HG02571 (cell line): ENCODE measurements at regions not wholly inside any gene's neighbourhood (a gene's known extent, or its start where the extent isn't known, plus 50 kb on each side); places are given as distances from the start of the nearest gene placed in this dataset.

ENCODE experiments used
- ATAC-seq: cut with Tn5 transposase; IDR thresholded peaks from one replicate; pipeline ENCODE4 v1.9.1; 2021; ENCODE audit warnings: mild to moderate bottlenecking, moderate library complexity; ENCODE audit not compliant: unreplicated experiment

GRCh38 chr4:129532573-129532972 lies 436.6 kb downstream of the C4orf33 start:
- no peak for ATAC-seq

GRCh38 chr4:129543299-129543698 lies 447.3 kb downstream of the C4orf33 start:
- no peak for ATAC-seq

- ATAC-seq, result no peak
Measured at GRCh38 chr4:129545599-129546278, 449.8 kb downstream of the C4orf33 start.

DNA sequence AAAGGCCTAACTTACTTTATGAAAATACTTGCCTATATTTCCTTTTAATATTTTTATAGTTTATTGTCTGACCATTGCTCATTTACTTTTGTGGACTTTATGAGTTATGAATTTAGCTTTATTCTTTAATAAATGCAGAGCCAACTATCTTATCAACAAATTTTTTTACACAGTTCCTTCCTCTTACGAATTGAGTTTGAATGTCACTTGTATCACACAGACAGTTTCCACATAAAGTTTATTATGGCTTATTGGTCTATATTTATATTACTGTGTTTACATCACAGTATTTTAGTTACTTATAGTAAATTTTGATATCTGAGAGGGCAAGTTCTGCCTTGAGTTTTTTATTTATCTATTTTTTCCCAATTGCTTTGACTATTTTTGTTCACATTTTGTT lies 450.6 kb downstream of the C4orf33 start:
- no peak for ATAC-seq

- no peak for ATAC-seq
Measured at GRCh38 chr4:129550281-129550785, 454.4 kb downstream of the C4orf33 start.

- no peak for ATAC-seq
Measured at GRCh38 chr4:129561280-129561679, 465.3 kb downstream of the C4orf33 start.

DNA sequence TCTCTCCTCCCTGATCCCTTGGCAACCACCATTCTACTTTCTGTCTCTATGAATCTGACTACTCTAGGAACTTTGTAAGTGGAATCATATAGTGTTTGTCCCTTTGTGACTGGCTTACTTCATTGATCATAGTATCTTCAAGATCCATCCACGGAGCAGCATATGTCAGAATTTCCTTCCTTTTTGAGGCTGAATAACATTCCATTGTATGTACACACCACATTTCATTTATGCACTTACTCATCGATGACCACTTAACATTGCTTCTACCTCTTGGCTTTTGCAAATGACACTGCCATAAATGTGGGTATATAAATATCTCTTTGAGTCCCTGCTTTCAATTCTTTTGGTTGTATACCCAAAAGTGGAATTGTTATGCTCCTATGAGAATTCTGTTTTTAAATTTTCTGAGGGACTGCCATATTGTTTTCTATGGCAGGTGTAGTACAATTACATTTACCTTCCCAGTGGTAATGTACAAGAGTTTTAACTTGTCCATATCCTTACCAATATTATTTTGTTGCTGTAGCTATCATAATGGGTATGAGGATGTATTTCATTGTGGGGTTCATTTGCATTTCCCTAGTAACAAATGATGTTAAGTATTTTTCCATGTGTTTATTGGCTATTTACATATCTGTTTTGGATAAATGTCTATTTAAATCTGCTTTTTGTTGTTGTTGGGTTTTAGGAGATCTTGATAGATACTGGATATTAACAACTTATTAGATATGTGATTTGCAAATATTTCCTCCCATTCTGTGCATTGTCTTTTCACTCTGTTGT lies 466.1 kb downstream of the C4orf33 start:
- no peak for ATAC-seq

DNA sequence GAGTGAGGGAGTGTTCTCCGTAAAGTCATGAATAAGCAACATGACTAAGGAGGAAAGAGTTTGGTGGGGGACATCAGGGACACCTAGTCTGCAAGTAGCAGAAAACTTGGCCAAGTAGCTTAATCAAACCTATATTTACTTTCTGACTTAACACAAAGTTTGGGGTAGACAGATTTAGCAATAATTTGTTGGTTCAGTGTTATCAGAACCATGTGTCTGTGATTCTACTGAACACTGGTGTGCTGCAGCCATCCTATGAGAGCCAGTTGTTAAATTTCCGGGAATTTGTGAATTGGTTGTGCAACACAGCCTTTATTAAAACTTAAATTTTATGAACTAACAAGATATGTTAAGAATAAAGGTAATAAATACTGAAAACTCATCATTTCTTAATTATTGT lies 469.3 kb downstream of the C4orf33 start:
- no peak for ATAC-seq

- ATAC-seq, result no peak
Measured at GRCh38 chr4:129570326-129570725, 474.4 kb downstream of the C4orf33 start.

GRCh38 chr4:129578336-129578735 lies 482.4 kb downstream of the C4orf33 start:
- ATAC-seq, result no peak

DNA sequence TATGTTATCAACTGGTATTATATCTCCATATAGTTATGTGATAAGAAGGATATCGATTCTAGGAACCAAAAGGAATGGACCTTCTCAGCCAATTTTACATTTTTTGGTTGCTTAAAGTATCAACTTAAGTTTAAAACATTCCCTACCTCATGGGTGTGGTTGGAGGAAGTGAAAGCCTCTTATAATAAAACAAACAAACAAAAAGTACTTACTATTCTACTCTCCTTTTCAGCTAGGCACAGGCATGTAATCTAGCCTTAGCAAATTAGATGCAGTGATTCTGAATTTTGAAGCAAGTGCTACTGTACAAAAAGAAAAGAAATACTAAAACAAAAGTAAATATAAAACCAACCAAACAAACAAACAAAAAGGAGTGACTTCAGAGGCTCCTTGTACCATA lies 485.4 kb downstream of the C4orf33 start:
- ATAC-seq, result no peak

DNA sequence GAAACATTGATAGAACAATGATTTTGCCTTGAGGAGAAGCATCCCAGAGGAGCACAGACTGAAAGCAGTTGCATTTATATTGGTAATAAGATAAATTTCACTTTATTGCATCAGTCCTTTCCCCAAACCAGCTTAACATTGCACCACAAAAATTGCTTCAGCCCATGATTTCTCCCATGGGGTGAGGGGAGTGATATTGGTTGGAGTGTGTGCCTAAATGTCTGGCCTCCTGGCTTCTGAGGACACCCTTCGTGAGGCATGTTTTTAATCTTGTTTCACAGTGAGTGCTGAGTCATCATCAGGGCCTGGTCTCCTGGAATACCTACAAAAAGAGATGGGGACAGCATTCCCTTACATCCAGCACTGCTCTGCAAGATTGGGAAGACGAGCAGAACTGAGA lies 487.9 kb downstream of the C4orf33 start:
- no peak for ATAC-seq

GRCh38 chr4:129598582-129598981 lies 502.6 kb downstream of the C4orf33 start:
- no peak for ATAC-seq

- no peak for ATAC-seq
Measured at GRCh38 chr4:129600898-129601297, 504.9 kb downstream of the C4orf33 start.

DNA sequence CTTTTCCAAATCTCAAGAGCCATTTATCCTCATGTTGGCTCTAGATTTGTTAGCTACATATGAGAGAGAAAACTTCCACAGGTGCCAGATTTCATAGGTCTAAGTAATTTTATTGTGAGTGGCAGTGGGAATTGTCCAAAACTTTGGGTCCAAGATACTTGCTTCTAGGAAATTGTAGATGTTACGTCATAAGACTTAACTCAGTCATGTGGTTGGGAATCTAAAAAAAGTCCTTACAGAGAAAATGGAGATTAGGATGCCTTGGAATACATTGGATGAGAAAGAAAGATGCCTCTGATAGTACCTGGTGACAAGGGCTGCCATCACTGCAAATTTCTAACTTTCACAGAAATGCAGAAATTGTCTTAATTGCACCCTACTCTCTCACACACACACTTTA lies 506.5 kb downstream of the C4orf33 start:
- no peak for ATAC-seq

DNA sequence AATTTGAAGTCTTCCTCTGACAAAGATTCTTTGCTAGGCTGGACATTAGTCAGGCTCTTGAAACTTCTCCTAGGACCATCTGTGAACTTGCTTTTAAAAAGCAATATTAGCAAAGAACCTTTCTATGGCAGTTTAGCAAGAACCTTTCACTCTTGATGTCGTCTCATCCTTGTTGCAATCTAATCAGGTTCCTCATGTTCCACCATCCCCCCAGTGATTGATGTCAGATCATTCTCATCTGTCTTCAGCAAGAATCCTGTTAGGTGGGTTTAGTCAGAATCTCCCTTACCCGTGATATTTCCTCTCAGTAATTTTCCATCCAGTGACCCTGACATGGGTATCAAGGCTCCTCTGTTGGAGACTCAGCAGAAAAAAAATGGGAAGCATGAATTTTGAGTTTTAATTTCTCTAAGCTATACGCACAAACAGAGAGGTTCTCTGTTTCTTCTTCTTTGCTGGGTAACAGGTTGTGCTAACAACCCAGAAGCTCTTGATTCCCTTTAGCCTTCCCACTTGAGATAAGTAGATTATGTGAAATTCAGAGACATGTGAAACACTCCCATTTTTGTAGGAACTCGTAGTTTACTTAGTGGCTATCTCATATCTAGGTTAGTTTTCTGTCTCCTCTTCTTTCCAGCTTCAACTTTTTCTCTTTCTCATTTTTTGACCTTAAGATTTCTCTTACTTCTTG lies 507.4 kb downstream of the C4orf33 start:
- no peak for ATAC-seq

DNA sequence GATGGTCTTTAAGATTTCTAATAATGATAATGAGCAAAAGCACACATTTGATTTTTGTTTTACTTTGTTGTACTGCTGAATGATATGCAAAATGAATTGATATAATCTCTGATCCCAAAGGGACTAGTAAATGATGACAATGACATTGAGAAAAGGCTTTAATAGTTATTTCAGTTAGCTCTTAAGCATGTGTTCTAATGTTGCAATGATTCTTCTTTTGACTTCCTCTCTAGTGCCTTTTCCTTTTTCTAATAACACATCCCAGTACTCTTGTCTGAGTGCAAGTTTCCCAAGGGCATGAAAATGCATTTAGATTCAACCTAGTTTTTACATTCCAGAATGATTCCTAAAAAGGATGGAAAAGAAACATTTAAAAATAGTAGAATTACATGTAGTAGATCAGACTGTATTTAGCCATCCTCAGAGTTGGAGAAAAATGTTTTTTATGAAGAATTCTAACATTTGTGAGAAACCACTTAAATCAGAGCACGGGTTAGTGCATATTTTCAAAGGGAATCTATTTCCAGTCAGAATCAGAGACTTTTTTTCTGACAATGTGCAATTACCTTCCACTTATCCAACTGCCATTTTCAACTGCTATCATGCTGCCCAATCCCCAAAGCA lies 508.8 kb downstream of the C4orf33 start:
- ATAC-seq, result no peak

- ATAC-seq, result no peak
Measured at GRCh38 chr4:129614611-129615010, 518.7 kb downstream of the C4orf33 start.

DNA sequence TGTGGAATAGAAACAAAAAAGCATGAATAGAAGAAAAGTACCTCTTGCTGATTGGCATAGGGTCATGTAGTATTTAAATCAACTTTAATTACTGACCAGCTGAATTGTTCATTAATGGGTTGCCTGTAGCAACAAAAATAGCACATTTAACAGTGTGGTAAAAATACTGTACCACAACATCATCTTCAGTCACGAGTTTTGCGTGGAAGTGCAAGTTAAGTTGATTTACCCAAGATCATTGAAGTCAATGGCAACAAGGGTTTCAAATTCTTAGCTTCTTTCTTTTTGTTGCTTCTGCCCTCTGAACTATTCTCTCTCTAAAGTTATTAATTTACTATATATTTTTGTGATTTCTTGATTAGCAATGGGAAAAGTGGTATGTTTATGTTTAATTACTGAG lies 526.6 kb downstream of the C4orf33 start:
- ATAC-seq, result no peak

GRCh38 chr4:129623233-129623875 lies 527.4 kb downstream of the C4orf33 start:
- ATAC-seq, result no peak

- peak; percentile 74 for ATAC-seq
Measured at GRCh38 chr4:129641179-129641578, 545.2 kb downstream of the C4orf33 start.
